ENCODE measurements at regions not wholly inside any gene's neighbourhood (a gene's known extent, or its start where the extent isn't known, plus 50 kb on each side); places are given as distances from the start of the nearest gene placed in this dataset.
"Not testable (repeated sequence)": the region's sequence is repeated elsewhere in the genome, so short reads cannot be mapped to it uniquely, and the experiment has no call there.

GRCh38 chr22:23460517-23461031 is 119.5 kb downstream of the IGLL1 start:
- not testable (repeated sequence) for DNase-seq (ENCODE audit: low spot score)

GRCh38 chr22:23459645-23460516 is 120.2 kb downstream of the IGLL1 start:
- not testable (repeated sequence) for DNase-seq (ENCODE audit: low spot score)

- no peak for DNase-seq (ENCODE audit: low spot score)
These were observed 121.2 kb downstream of the IGLL1 start for GRCh38 chr22:23458663-23459541.

- no peak for DNase-seq (ENCODE audit: low spot score)
These were observed 122.6 kb downstream of the IGLL1 start for GRCh38 chr22:23457380-23457985.

- DNase-seq (ENCODE audit: low spot score) = not testable (repeated sequence)
These were observed 123.3 kb downstream of the IGLL1 start for GRCh38 chr22:23456666-23457379.

GRCh38 chr22:23454345-23454744 is 125.7 kb downstream of the IGLL1 start:
- not testable (repeated sequence) for DNase-seq (ENCODE audit: low spot score)

GRCh38 chr22:23453277-23453676 is 126.8 kb downstream of the IGLL1 start:
- no peak for DNase-seq (ENCODE audit: low spot score)

- no peak for DNase-seq (ENCODE audit: low spot score)
These were observed 127.7 kb downstream of the IGLL1 start for GRCh38 chr22:23452231-23453010.

GRCh38 chr22:23451452-23452230 is 128.4 kb downstream of the IGLL1 start:
- not testable (repeated sequence) for DNase-seq (ENCODE audit: low spot score)

- not testable (repeated sequence) for DNase-seq (ENCODE audit: low spot score)
These were observed 129.3 kb downstream of the IGLL1 start for GRCh38 chr22:23450821-23451220.

GRCh38 chr22:23450434-23450795 is 129.7 kb downstream of the IGLL1 start:
- no peak for DNase-seq (ENCODE audit: low spot score)

- not testable (repeated sequence) for DNase-seq (ENCODE audit: low spot score)
These were observed 130.2 kb downstream of the IGLL1 start for GRCh38 chr22:23449748-23450433.

GRCh38 chr22:23448499-23449288 is 131.4 kb downstream of the IGLL1 start:
- DNase-seq (ENCODE audit: low spot score) = not testable (repeated sequence)

- no peak for DNase-seq (ENCODE audit: low spot score)
These were observed 133.2 kb downstream of the IGLL1 start for GRCh38 chr22:23446796-23447350.

- not testable (repeated sequence) for DNase-seq (ENCODE audit: low spot score)
These were observed 133.9 kb downstream of the IGLL1 start for GRCh38 chr22:23446194-23446593.

GRCh38 chr22:23443905-23444304 is 136.2 kb downstream of the IGLL1 start:
- DNase-seq (ENCODE audit: low spot score) = not testable (repeated sequence)

GRCh38 chr22:23439581-23439980 is 140.5 kb downstream of the IGLL1 start:
- not testable (repeated sequence) for DNase-seq (ENCODE audit: low spot score)

GRCh38 chr22:23438216-23438615 is 141.9 kb downstream of the IGLL1 start:
- no peak for DNase-seq (ENCODE audit: low spot score)

All from iPS-NIHi11 (cell line).